GM12878 (cell line): ENCODE measurements at regions not wholly inside any gene's neighbourhood (a gene's known extent, or its start where the extent isn't known, plus 50 kb on each side); places are given as distances from the start of the nearest gene placed in this dataset.

Experiments
- ATAC-seq: fragments of 200-7000 bp; cut with Tn5 transposase; 3 replicates; pipeline ENCODE4 v1.9.1; 2020; ENCODE audit warnings: mild to moderate bottlenecking, moderate library complexity
- BruUV-seq: library from RNA; stranded (reverse); fragments of 400-500 nt; replicated peaks from 2 replicates; lab custom pipeline; 2021; lab: Mats Ljungman, UMichigan
- CTCF ChIA-PET: fragments of 300-600 bp; sonication (Branson Sonifier 250); formaldehyde crosslinking; extraction: SDS; loops from one replicate; lab custom pipeline; 2021; ENCODE audit warnings: inconsistent platforms; lab: Yijun Ruan, JAX
- POLR2A ChIA-PET: fragments of 350-600 bp; formaldehyde crosslinking; extraction: SDS; loops from one replicate; lab custom pipeline; 2021; ENCODE audit warnings: inconsistent platforms; lab: Charles Lee
- RAD21 ChIA-PET: fragments of 300-600 bp; sonication (Branson Sonifier 250); formaldehyde crosslinking; loops from one replicate; lab custom pipeline; 2023; ENCODE audit warnings: antibody characterized with exemption; ENCODE audit not compliant: unreplicated experiment; lab: Charles Lee
- SMC1A ChIA-PET: fragments of 300-600 bp; sonication (Branson Sonifier 250); formaldehyde crosslinking; loops from one replicate; lab custom pipeline; 2023; ENCODE audit not compliant: unreplicated experiment, uncharacterized antibody; lab: Charles Lee
- DNase-seq: peaks from one replicate; pipeline ENCODE4 v3.0.0-alpha.2; 2011; ENCODE audit warnings: low read depth, low spot score
- FAIRE-seq: peaks from 3 replicates; lab custom pipeline; 2011; peaks lifted over from hg19 to GRCh38; lab: Jason Lieb, UNC
- H2AFZ ChIP-seq: 2 replicates; pipeline ENCODE4 v1.6.0; 2011; ENCODE audit warnings: low read depth, low read length, control low read depth; ENCODE audit not compliant: control insufficient read depth
- H3K27ac ChIP-seq: 2 replicates; pipeline ENCODE4 v1.5.1; 2011; ENCODE audit warnings: control low read depth; ENCODE audit not compliant: control insufficient read depth, insufficient read depth
- H3K27me3 ChIP-seq, 2 experiments: replicated peaks in 1 of 2; 2 replicates each; pipeline versions ENCODE4 v1.6.0 to v1.6.1; 2011; ENCODE audit warnings: low read length in 1 of 2; ENCODE audit not compliant: control insufficient read depth in 2 of 2, insufficient read depth in 2 of 2
- H3K36me3 ChIP-seq, 2 experiments: 2 replicates each; pipeline ENCODE4 v1.5.1; 2011; ENCODE audit warnings: low read length in 1 of 2; ENCODE audit not compliant: control insufficient read depth in 2 of 2, insufficient read depth in 2 of 2
- H3K4me1 ChIP-seq: 2 replicates; pipeline ENCODE4 v1.6.1; 2011; ENCODE audit warnings: mild to moderate bottlenecking, low read length, moderate library complexity, mixed read lengths; ENCODE audit not compliant: control insufficient read depth, insufficient read depth
- H3K4me2 ChIP-seq: 2 replicates; pipeline ENCODE4 v1.6.0; 2011; ENCODE audit warnings: control low read depth; ENCODE audit not compliant: control insufficient read depth, insufficient read depth
- H3K4me3 ChIP-seq: fragments of 200-600 bp; sonication (generic); 2 replicates; pipeline ENCODE4 v1.5.1; 2016
- H3K79me2 ChIP-seq: 2 replicates; pipeline ENCODE4 v1.6.0; 2011; ENCODE audit warnings: low read length; ENCODE audit not compliant: control insufficient read depth, insufficient read depth
- H3K9ac ChIP-seq: 2 replicates; pipeline ENCODE4 v1.8.0; 2011; ENCODE audit warnings: low read length, control low read depth, mixed read lengths; ENCODE audit not compliant: control insufficient read depth, insufficient read depth
- H3K9me3 ChIP-seq: replicated peaks from 3 replicates; pipeline ENCODE4 v1.5.1; 2011; ENCODE audit warnings: mild to moderate bottlenecking, low read length; ENCODE audit not compliant: control insufficient read depth, insufficient read depth
- H4K20me1 ChIP-seq: 2 replicates; pipeline ENCODE4 v1.6.0; 2011; ENCODE audit not compliant: control insufficient read depth, insufficient read depth
- BCL11A ChIP-seq: IDR thresholded peaks from 2 replicates; pipeline ENCODE4 v1.6.1; 2011; ENCODE audit warnings: low read depth, low read length
- KAT2A ChIP-seq: conservative IDR thresholded peaks from 2 replicates; pipeline ENCODE4 v1.6.1; 2011; ENCODE audit warnings: low read depth, low read length; ENCODE audit not compliant: control insufficient read depth
- NFIC ChIP-seq: IDR thresholded peaks from 2 replicates; pipeline ENCODE4 v1.6.1; 2012; ENCODE audit warnings: low read depth, mild to moderate bottlenecking, inconsistent platforms, low read length, moderate library complexity
- NFXL1 ChIP-seq: fragments of 450-650 bp; IDR thresholded peaks from 2 replicates; pipeline ENCODE4 v1.6.1; 2017; ENCODE audit warnings: antibody characterized with exemption, mild to moderate bottlenecking, borderline replicate concordance
- SIX5 ChIP-seq: IDR thresholded peaks from 2 replicates; pipeline ENCODE4 v1.6.1; 2011; ENCODE audit warnings: mild to moderate bottlenecking, low read depth, low read length, moderate library complexity; ENCODE audit not compliant: severe bottlenecking
- SMC3 ChIP-seq: IDR thresholded peaks from 2 replicates; pipeline ENCODE4 v1.6.1; 2011; ENCODE audit warnings: low read length, improper control_type of control experiment, borderline replicate concordance
- TAF1 ChIP-seq: IDR thresholded peaks from 2 replicates; pipeline ENCODE4 v1.6.1; 2011; ENCODE audit warnings: mild to moderate bottlenecking, low read depth, low read length, borderline replicate concordance
- ZBED1 ChIP-seq: IDR thresholded peaks from 2 replicates; pipeline ENCODE4 v1.6.1; 2016; ENCODE audit warnings: borderline replicate concordance
- ZNF274 ChIP-seq: IDR thresholded peaks from one replicate; pipeline ENCODE4 v1.8.0; 2011; ENCODE audit not compliant: insufficient read length, insufficient read depth
- ZNF622 ChIP-seq: fragments of 450-650 bp; IDR thresholded peaks from 2 replicates; pipeline ENCODE4 v1.6.1; 2017; ENCODE audit warnings: mild to moderate bottlenecking, inconsistent platforms
- WGBS: methylation state at CpG from one replicate; pipeline ENCODE4 v1.1.6; 2016; ENCODE audit warnings: low lambda C conversion rate; ENCODE audit not compliant: insufficient replicate concordance, insufficient coverage; ENCODE audit errors: missing lambda C conversion rate; 5-methylcytosine and 5-hydroxymethylcytosine counted together
- in situ Hi-C: fragments of 300-500 bp; cut with MboI; formaldehyde crosslinking; loops from 9 replicates; pipeline ENCODE4 v1.14.3; 2018; ENCODE audit warnings: mixed read lengths
- intact Hi-C: fragments of 100-400 bp; cut with micrococcal nuclease; formaldehyde crosslinking; loops from one replicate; pipeline ENCODE4 v1.14.2; 2022; ENCODE audit not compliant: unreplicated experiment
- TF ChIP-seq, protein P1 (sequence below): IDR thresholded peaks from 2 replicates; pipeline ENCODE4 v1.6.1; 2012; ENCODE audit warnings: improper control_type of control experiment, low read depth, low read length; ENCODE audit not compliant: insufficient replicate concordance
- TF ChIP-seq, protein P2 (sequence below): fragments of 150-350 bp; IDR thresholded peaks from 2 replicates; pipeline ENCODE4 v1.6.1; 2014; ENCODE audit warnings: mild to moderate bottlenecking, low read depth, low read length

DNA sequence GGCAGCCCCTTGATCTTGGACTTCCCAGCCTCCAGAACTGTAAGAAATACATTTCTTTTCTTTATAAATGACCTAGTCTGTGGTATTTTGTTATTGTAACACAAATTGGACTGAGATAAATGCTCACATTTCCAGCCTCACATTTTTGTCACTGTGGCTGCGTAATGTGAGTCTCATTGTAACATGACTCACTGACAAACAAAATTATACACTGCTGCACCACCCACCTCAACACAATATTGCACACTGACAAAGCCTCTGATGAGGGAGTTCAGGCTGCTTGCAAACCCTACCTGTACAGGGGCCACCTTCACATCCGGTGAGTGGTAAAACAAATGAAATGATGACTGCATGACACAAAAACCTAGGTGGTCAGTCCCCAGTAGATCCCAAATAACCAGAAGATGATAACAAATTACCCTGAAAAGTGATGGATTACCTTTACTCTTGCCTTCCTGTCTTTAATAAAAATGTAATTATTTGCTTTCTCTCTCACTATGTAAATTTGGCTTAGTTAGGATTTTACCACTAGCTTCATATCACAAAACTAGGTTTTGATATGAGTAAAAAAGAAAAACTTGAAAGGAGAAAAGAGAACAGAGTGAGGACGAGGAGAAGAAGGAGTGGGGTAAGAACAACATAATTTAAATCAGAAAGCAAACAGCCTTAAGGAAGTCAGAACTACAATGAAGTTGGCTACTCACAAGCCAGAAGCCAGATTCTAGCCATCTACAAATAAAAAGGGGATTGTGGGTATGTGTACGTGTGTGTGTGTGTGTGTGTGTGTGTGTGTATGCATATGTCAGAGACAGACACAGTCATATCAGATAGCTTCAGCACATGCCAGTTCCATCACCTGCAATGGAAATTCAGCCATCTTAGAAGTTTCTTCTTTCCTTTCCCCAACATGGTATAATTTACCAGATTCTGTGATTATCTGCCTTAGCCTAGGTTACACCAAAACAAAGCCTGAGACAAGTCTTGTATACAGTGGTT, 53.4 kb upstream of the SESN3 start:
- in situ Hi-C loops, result no loop called here
- POLR2A ChIA-PET, result no interaction called here
- peaks cover 0 to 5% of the 10 kb centered on the region in 2 experiments; a peak in 3 of 4 replicates for H3K27me3 ChIP-seq
- no peaks in the 10 kb centered on the region for H3K9me3 ChIP-seq
- H3K9ac ChIP-seq, result no peak overlapping the region
- H3K79me2 ChIP-seq, result no peaks in the 10 kb centered on the region
- no peaks in the 10 kb centered on the region for H3K36me3 ChIP-seq
- H4K20me1 ChIP-seq, result no peaks in the 10 kb centered on the region
- H3K4me3 ChIP-seq, result no peak overlapping the region
- RAD21 ChIA-PET, result interaction anchor here (0.8 to 1.3 kb wide), 2 partner anchors 12 to 42 kb away, joined by 3 to 5 read pairs; no protein-coding TSS in a partner anchor
- 0 out of 2 replicates have a peak overlapping the region, but pooled peaks have one; percentile 3 for H3K4me2 ChIP-seq
- SMC1A ChIA-PET, result no interaction called here
- CTCF ChIA-PET, result interaction anchor here (1.4 kb wide), 1 partner anchor 133 kb away, joined by 3 read pairs; no protein-coding TSS in a partner anchor
- BruUV-seq, result no TSS peak
- no peak for ATAC-seq
- no peak overlapping the region for H2AFZ ChIP-seq
- no peak overlapping the region for H3K27ac ChIP-seq
- peaks cover 6% of the 10 kb centered on the region for H3K4me1 ChIP-seq
- intact Hi-C loops, result no loop called here
- WGBS, result 23% methylated on average over 4 of the region's 4 CpGs
- DNase-seq, result no peak
- no peak for FAIRE-seq
- TF ChIP-seq TAF1 (no peak), ZNF622 (no peak), ZNF274 (no peak), SIX5 (no peak), NFIC (no peak), ZBED1 (no peak), KAT2A (no peak), SMC3 (no peak), NFXL1 (no peak), BCL11A (no peak)
- TF ChIP-seq, protein P1, sequence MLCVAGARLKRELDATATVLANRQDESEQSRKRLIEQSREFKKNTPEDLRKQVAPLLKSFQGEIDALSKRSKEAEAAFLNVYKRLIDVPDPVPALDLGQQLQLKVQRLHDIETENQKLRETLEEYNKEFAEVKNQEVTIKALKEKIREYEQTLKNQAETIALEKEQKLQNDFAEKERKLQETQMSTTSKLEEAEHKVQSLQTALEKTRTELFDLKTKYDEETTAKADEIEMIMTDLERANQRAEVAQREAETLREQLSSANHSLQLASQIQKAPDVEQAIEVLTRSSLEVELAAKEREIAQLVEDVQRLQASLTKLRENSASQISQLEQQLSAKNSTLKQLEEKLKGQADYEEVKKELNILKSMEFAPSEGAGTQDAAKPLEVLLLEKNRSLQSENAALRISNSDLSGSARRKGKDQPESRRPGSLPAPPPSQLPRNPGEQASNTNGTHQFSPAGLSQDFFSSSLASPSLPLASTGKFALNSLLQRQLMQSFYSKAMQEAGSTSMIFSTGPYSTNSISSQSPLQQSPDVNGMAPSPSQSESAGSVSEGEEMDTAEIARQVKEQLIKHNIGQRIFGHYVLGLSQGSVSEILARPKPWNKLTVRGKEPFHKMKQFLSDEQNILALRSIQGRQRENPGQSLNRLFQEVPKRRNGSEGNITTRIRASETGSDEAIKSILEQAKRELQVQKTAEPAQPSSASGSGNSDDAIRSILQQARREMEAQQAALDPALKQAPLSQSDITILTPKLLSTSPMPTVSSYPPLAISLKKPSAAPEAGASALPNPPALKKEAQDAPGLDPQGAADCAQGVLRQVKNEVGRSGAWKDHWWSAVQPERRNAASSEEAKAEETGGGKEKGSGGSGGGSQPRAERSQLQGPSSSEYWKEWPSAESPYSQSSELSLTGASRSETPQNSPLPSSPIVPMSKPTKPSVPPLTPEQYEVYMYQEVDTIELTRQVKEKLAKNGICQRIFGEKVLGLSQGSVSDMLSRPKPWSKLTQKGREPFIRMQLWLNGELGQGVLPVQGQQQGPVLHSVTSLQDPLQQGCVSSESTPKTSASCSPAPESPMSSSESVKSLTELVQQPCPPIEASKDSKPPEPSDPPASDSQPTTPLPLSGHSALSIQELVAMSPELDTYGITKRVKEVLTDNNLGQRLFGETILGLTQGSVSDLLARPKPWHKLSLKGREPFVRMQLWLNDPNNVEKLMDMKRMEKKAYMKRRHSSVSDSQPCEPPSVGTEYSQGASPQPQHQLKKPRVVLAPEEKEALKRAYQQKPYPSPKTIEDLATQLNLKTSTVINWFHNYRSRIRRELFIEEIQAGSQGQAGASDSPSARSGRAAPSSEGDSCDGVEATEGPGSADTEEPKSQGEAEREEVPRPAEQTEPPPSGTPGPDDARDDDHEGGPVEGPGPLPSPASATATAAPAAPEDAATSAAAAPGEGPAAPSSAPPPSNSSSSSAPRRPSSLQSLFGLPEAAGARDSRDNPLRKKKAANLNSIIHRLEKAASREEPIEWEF, result no peak
- TF ChIP-seq, protein P2, sequence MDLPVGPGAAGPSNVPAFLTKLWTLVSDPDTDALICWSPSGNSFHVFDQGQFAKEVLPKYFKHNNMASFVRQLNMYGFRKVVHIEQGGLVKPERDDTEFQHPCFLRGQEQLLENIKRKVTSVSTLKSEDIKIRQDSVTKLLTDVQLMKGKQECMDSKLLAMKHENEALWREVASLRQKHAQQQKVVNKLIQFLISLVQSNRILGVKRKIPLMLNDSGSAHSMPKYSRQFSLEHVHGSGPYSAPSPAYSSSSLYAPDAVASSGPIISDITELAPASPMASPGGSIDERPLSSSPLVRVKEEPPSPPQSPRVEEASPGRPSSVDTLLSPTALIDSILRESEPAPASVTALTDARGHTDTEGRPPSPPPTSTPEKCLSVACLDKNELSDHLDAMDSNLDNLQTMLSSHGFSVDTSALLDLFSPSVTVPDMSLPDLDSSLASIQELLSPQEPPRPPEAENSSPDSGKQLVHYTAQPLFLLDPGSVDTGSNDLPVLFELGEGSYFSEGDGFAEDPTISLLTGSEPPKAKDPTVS, result no peak
